PC-9 (cell line): ENCODE measurements at regions not wholly inside any gene's neighbourhood (a gene's known extent, or its start where the extent isn't known, plus 50 kb on each side); places are given as distances from the start of the nearest gene placed in this dataset.

Source experiments
- BruUV-seq: library from RNA; stranded (reverse); fragments of 400-500 nt; replicated peaks from 2 replicates; lab custom pipeline; 2021; lab: Mats Ljungman, UMichigan
- CTCF ChIA-PET: fragments of 300-600 bp; sonication (Branson Sonifier 250); formaldehyde crosslinking; loops from one replicate; lab custom pipeline; 2022; ENCODE audit warnings: antibody characterized with exemption; lab: Charles Lee
- POLR2A ChIA-PET: fragments of 300-600 bp; sonication (Branson Sonifier 250); formaldehyde crosslinking; loops from one replicate; lab custom pipeline; 2022; ENCODE audit warnings: antibody characterized with exemption; ENCODE audit not compliant: unreplicated experiment; lab: Charles Lee
- DNase-seq, 2 experiments: peaks; one replicate each; pipeline versions ENCODE4 v3.0.0 to v3.0.0-alpha.2; 2015 to 2022; ENCODE audit warnings: mixed read lengths in 1 of 2
- H2AFZ ChIP-seq: fragments of 200-600 bp; sonication (generic); 2 replicates; pipeline ENCODE4 v1.8.1; 2017; ENCODE audit warnings: antibody characterized with exemption
- H3F3A ChIP-seq: fragments of 200-600 bp; sonication (generic); 2 replicates; pipeline ENCODE4 v1.8.1; 2017; ENCODE audit warnings: antibody characterized with exemption, mild to moderate bottlenecking, low read depth; ENCODE audit not compliant: insufficient read depth
- H3K27ac ChIP-seq: fragments of 200-600 bp; sonication (generic); 2 replicates; pipeline ENCODE4 v1.6.1; 2016; ENCODE audit warnings: mixed run types
- H3K27me3 ChIP-seq: fragments of 200-600 bp; sonication (generic); 2 replicates; pipeline ENCODE4 v1.6.1; 2016; ENCODE audit warnings: low read depth, mixed run types; ENCODE audit not compliant: insufficient read depth
- H3K36me3 ChIP-seq: fragments of 200-600 bp; sonication (generic); 2 replicates; pipeline ENCODE4 v1.6.1; 2016; ENCODE audit warnings: low read depth, mixed run types
- H3K4me1 ChIP-seq: fragments of 200-600 bp; sonication (generic); replicated peaks from 2 replicates; pipeline ENCODE4 v1.6.1; 2016; ENCODE audit warnings: mixed run types; ENCODE audit not compliant: insufficient read depth
- H3K4me2 ChIP-seq: fragments of 200-600 bp; sonication (generic); 2 replicates; pipeline ENCODE4 v1.6.1; 2017; ENCODE audit warnings: mixed run types
- H3K4me3 ChIP-seq: fragments of 200-600 bp; sonication (generic); 2 replicates; pipeline ENCODE4 v1.6.1; 2016; ENCODE audit warnings: mixed run types
- H3K79me2 ChIP-seq: fragments of 200-600 bp; sonication (generic); 2 replicates; pipeline ENCODE4 v1.6.1; 2017; ENCODE audit warnings: low read depth, mixed run types
- H3K9me2 ChIP-seq: fragments of 200-600 bp; sonication (generic); 2 replicates; pipeline ENCODE4 v1.8.1; 2017; ENCODE audit warnings: mild to moderate bottlenecking; ENCODE audit not compliant: insufficient read depth
- H3K9me3 ChIP-seq: fragments of 200-600 bp; sonication (generic); 2 replicates; pipeline ENCODE4 v1.8.1; 2016; ENCODE audit warnings: low read depth; ENCODE audit not compliant: insufficient read depth
- H4K20me1 ChIP-seq: fragments of 200-600 bp; sonication (generic); 2 replicates; pipeline ENCODE4 v1.8.1; 2017; ENCODE audit not compliant: insufficient read depth
- EZH2 ChIP-seq: fragments of 200-600 bp; sonication (generic); IDR thresholded peaks from 2 replicates; pipeline ENCODE4 v1.8.0; 2017; ENCODE audit warnings: antibody characterized with exemption, low read depth
- intact Hi-C: fragments of 100-400 bp; cut with micrococcal nuclease; formaldehyde crosslinking; loops from one replicate; pipeline ENCODE4 v1.10.0; 2022; ENCODE audit not compliant: unreplicated experiment
- TF ChIP-seq, protein P1 (sequence below): fragments of 200-600 bp; sonication (generic); conservative IDR thresholded peaks from 2 replicates; pipeline ENCODE4 v1.6.1; 2017; ENCODE audit warnings: mixed run types, antibody characterized with exemption, mild to moderate bottlenecking, moderate library complexity

DNA sequence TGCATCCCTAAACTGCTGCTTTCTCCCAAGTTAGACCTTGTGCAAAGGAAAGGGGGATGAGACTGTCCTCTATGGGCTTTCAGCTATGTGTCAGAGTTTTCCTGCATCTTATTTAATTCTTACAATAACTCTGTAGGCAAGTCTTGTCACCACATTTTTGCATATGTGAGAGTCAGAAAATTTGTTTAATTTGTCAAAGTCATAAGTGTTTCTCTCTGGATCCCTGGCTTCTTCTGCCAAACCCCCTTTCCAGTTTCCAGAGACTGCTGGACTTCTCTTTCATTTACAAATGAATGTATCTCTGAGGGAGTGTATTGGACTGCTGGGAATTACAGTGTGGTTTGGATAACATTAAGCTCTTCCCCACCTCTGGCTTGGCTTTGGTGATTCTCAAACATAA is 877.6 kb upstream of the SEL1L start:
- H4K20me1 ChIP-seq = no peaks in the 10 kb centered on the region
- ChIA-PET CTCF (no interaction called here), POLR2A (no interaction called here)
- no peaks in the 10 kb centered on the region for H3F3A ChIP-seq
- DNase-seq = no peak
- no peaks in the 10 kb centered on the region for H3K9me3 ChIP-seq
- no peaks in the 10 kb centered on the region for H3K27me3 ChIP-seq
- intact Hi-C loops = no loop called here
- no peak overlapping the region for H2AFZ ChIP-seq
- no TSS peak for BruUV-seq
- no peak overlapping the region for H3K27ac ChIP-seq
- H3K4me1 ChIP-seq = no peaks in the 10 kb centered on the region
- H3K79me2 ChIP-seq = no peaks in the 10 kb centered on the region
- TF ChIP-seq EZH2 = no peak
- TF ChIP-seq, protein P1, sequence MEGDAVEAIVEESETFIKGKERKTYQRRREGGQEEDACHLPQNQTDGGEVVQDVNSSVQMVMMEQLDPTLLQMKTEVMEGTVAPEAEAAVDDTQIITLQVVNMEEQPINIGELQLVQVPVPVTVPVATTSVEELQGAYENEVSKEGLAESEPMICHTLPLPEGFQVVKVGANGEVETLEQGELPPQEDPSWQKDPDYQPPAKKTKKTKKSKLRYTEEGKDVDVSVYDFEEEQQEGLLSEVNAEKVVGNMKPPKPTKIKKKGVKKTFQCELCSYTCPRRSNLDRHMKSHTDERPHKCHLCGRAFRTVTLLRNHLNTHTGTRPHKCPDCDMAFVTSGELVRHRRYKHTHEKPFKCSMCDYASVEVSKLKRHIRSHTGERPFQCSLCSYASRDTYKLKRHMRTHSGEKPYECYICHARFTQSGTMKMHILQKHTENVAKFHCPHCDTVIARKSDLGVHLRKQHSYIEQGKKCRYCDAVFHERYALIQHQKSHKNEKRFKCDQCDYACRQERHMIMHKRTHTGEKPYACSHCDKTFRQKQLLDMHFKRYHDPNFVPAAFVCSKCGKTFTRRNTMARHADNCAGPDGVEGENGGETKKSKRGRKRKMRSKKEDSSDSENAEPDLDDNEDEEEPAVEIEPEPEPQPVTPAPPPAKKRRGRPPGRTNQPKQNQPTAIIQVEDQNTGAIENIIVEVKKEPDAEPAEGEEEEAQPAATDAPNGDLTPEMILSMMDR = no peak
- H3K4me3 ChIP-seq = no peak overlapping the region
- no peaks in the 10 kb centered on the region for H3K9me2 ChIP-seq
- H3K4me2 ChIP-seq = no peak overlapping the region
- no peaks in the 10 kb centered on the region for H3K36me3 ChIP-seq

DNA sequence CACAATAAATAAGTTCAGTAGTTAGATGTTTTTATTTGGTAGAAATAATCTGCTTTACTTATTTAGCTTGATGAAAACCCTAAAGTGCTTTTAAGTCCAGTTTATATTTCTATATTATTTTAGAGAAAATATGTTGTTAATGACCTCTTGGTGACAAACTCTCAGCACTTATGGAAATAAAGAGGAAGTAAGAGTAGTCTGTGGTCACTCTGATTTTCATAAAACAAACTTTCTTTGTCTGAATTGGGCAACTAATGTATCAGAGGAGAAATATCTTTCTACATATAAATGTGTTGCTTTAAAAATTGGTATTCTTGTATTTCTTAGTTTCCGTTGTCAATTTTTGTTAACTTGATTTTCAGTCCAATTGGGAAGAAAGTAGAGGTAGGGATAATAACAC is 878.9 kb upstream of the SEL1L start:
- ChIA-PET POLR2A (no interaction called here), CTCF (no interaction called here)
- no peaks in the 10 kb centered on the region for H3K9me2 ChIP-seq
- no peaks in the 10 kb centered on the region for H3K79me2 ChIP-seq
- intact Hi-C loops = no loop called here
- DNase-seq = no peak
- H4K20me1 ChIP-seq = no peaks in the 10 kb centered on the region
- no peaks in the 10 kb centered on the region for H3K4me1 ChIP-seq
- H3K36me3 ChIP-seq = no peaks in the 10 kb centered on the region
- no TSS peak for BruUV-seq
- TF ChIP-seq, protein P1 = no peak
- no peak for TF ChIP-seq EZH2
- no peak overlapping the region for H3K27ac ChIP-seq
- H3K4me2 ChIP-seq = no peak overlapping the region
- H3K9me3 ChIP-seq = no peaks in the 10 kb centered on the region
- no peaks in the 10 kb centered on the region for H3K27me3 ChIP-seq
- no peak overlapping the region for H3K4me3 ChIP-seq
- H2AFZ ChIP-seq = no peak overlapping the region
- H3F3A ChIP-seq = no peaks in the 10 kb centered on the region

DNA sequence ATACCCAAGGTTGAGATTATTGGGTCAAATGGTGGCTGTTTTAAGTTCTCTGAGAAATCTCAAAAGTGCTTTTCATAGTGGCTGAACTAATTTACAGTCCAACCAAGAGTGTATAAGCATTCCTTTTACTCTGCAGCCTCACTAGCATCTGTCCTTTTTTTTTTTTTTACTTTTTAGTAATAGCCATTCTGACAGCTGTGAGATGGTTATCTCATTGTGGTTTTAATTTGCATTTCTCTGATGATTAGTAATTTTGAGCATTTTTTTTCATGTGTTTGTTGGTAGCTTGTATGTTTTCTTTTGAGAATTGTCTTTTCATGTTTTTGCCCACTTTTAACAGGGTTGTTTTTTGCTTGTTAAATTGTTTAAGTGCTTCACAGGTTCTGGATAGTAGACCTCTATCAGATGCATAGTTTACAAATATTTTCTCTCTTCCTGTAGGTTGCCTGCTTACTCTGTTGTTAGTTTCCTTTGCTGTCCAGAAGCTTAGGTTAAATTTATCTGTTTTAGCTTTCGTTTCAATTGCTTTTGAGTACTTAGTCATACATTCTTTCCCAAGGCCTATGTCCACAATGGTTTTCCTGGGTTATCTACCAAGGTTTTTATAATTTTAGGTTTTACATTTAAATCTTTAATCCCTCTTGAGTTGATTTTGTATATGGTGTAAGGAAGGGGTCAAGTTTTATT is 881.3 kb upstream of the SEL1L start:
- no peak for TF ChIP-seq EZH2
- TF ChIP-seq, protein P1 = no peak
- no peaks in the 10 kb centered on the region for H3K79me2 ChIP-seq
- POLR2A ChIA-PET = no interaction called here

More for the DNA sequence above, 881.3 kb upstream of the SEL1L start:
- CTCF ChIA-PET = no interaction called here
- H3K9me3 ChIP-seq = no peaks in the 10 kb centered on the region
- no peaks in the 10 kb centered on the region for H4K20me1 ChIP-seq
- no peak overlapping the region for H2AFZ ChIP-seq
- no peak overlapping the region for H3K4me3 ChIP-seq
- no peaks in the 10 kb centered on the region for H3K27me3 ChIP-seq
- no peaks in the 10 kb centered on the region for H3K36me3 ChIP-seq
- H3K9me2 ChIP-seq = no peaks in the 10 kb centered on the region
- intact Hi-C loops = no loop called here
- H3K4me2 ChIP-seq = no peak overlapping the region
- H3K4me1 ChIP-seq = no peaks in the 10 kb centered on the region
- no TSS peak for BruUV-seq
- no peak overlapping the region for H3K27ac ChIP-seq
- H3F3A ChIP-seq = no peaks in the 10 kb centered on the region
- DNase-seq = no peak
